ENCODE measurements at regions not wholly inside any gene's neighbourhood (a gene's known extent, or its start where the extent isn't known, plus 50 kb on each side); places are given as distances from the start of the nearest gene placed in this dataset.

DNA sequence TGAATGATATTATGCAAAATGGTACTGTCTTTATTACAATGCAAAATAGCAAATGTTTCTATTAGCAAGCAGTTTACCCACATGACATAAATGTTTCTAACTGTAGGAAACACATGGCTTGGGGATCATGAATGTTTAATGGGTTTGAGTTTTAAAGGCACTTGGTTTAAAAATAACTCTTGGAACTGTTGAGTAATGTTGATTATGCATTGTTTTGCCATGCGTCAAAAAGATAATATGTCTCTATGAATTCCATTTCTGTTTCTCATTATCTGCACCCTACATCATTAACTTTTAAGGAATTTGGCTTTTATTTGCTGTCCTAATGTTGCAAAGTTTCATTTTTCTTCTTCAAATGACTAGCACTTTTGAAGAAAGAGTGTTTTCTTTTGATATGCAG lies 1355.5 kb downstream of the SUCLG1 start:
- TF ChIP-seq, protein P1, sequence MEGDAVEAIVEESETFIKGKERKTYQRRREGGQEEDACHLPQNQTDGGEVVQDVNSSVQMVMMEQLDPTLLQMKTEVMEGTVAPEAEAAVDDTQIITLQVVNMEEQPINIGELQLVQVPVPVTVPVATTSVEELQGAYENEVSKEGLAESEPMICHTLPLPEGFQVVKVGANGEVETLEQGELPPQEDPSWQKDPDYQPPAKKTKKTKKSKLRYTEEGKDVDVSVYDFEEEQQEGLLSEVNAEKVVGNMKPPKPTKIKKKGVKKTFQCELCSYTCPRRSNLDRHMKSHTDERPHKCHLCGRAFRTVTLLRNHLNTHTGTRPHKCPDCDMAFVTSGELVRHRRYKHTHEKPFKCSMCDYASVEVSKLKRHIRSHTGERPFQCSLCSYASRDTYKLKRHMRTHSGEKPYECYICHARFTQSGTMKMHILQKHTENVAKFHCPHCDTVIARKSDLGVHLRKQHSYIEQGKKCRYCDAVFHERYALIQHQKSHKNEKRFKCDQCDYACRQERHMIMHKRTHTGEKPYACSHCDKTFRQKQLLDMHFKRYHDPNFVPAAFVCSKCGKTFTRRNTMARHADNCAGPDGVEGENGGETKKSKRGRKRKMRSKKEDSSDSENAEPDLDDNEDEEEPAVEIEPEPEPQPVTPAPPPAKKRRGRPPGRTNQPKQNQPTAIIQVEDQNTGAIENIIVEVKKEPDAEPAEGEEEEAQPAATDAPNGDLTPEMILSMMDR (IDR thresholded peaks at IDR 0.05; ENCODE audit: poor library complexity), result no peak
- no peak for TF ChIP-seq EZH2phosphoT487 (IDR thresholded peaks at IDR 0.05; ENCODE audit: low read depth, severe bottlenecking, unreplicated experiment)
- TF ChIP-seq EZH2 (IDR thresholded peaks at IDR 0.05; ENCODE audit: borderline replicate concordance), result no peak
